MCF 10A (cell line): ENCODE measurements at regions not wholly inside any gene's neighbourhood (a gene's known extent, or its start where the extent isn't known, plus 50 kb on each side); places are given as distances from the start of the nearest gene placed in this dataset.

Source experiments
- BruUV-seq: library from RNA; stranded (reverse); fragments of 400-500 nt; replicated peaks from 2 replicates; lab custom pipeline; 2021; lab: Mats Ljungman, UMichigan
- CTCF ChIA-PET: fragments of 300-600 bp; sonication (Branson Sonifier 250); formaldehyde crosslinking; extraction: SDS; loops from one replicate; lab custom pipeline; 2021; ENCODE audit warnings: antibody characterized with exemption, inconsistent platforms; lab: Yijun Ruan, JAX
- POLR2A ChIA-PET: fragments of 300-600, 350-650 bp; sonication (Branson Sonifier 250); formaldehyde crosslinking; extraction: SDS; loops from one replicate; lab custom pipeline; 2020; ENCODE audit warnings: antibody characterized with exemption, inconsistent platforms; lab: Yijun Ruan, JAX
- DNase-seq: peaks from one replicate; pipeline ENCODE4 v3.0.0-alpha.2; 2018; ENCODE audit not compliant: unreplicated experiment
- H3K27ac Mint-ChIP-seq: one replicate; pipeline ENCODE4 v1.8.0; 2022; ENCODE audit warnings: mild to moderate bottlenecking, low read depth, mixed read lengths; ENCODE audit not compliant: unreplicated experiment
- H3K27me3 Mint-ChIP-seq: one replicate; pipeline ENCODE4 v1.8.0; 2022; ENCODE audit warnings: mixed read lengths; ENCODE audit not compliant: insufficient read depth, unreplicated experiment
- H3K36me3 Mint-ChIP-seq: one replicate; pipeline ENCODE4 v1.8.0; 2022; ENCODE audit warnings: mild to moderate bottlenecking, moderate library complexity, mixed read lengths; ENCODE audit not compliant: insufficient read depth, unreplicated experiment
- H3K4me1 Mint-ChIP-seq: one replicate; pipeline ENCODE4 v1.8.0; 2022; ENCODE audit warnings: mixed read lengths; ENCODE audit not compliant: insufficient read depth, unreplicated experiment
- H3K4me3 Mint-ChIP-seq: one replicate; pipeline ENCODE4 v1.8.0; 2022; ENCODE audit warnings: mild to moderate bottlenecking, moderate library complexity, mixed read lengths; ENCODE audit not compliant: unreplicated experiment
- H3K9me3 Mint-ChIP-seq: one replicate; pipeline ENCODE4 v1.8.0; 2022; ENCODE audit warnings: mixed read lengths; ENCODE audit not compliant: unreplicated experiment
- intact Hi-C: fragments of 100-400 bp; cut with micrococcal nuclease; formaldehyde crosslinking; loops from 2 replicates; pipeline ENCODE4 v1.14.1; 2022
- TF ChIP-seq, protein P1 (sequence below): fragments of 200-600 bp; IDR thresholded peaks from one replicate; pipeline ENCODE4 v1.8.0; 2022; ENCODE audit warnings: antibody characterized with exemption, mild to moderate bottlenecking; ENCODE audit not compliant: unreplicated experiment

DNA sequence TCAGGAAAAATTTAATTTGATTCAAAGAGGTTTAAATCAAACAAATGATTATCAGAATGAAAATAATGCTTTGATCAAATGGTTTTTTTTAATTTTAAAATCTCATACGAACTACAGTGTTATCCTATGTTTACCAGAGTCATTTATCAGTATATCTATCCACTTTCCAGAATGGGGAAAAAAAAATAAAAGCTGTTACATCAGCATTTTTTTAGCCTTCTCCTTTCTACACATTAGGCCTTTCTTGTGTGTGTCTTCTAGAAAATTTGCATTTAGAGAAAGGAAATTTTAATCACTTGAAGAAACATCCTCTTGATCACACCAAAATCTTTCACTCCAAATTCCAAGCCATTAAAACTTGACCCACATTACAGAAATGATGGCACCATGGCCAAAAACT is 608.9 kb upstream of the ID2 start:
- no TSS peak for BruUV-seq
- H3K27me3 Mint-ChIP-seq: no peaks in the 10 kb centered on the region
- H3K9me3 Mint-ChIP-seq: peaks cover 3% of the 10 kb centered on the region
- H3K4me3 Mint-ChIP-seq: no peak overlapping the region
- CTCF ChIA-PET: interaction anchor here (0.9 kb wide), 1 partner anchor 20 kb away, joined by 5 read pairs; no protein-coding TSS in a partner anchor
- POLR2A ChIA-PET: interaction anchor here (0.7 kb wide), 1 partner anchor 533 kb away, joined by 3 read pairs; no protein-coding TSS in a partner anchor
- H3K4me1 Mint-ChIP-seq: no peaks in the 10 kb centered on the region
- no peak for DNase-seq
- TF ChIP-seq, protein P1, sequence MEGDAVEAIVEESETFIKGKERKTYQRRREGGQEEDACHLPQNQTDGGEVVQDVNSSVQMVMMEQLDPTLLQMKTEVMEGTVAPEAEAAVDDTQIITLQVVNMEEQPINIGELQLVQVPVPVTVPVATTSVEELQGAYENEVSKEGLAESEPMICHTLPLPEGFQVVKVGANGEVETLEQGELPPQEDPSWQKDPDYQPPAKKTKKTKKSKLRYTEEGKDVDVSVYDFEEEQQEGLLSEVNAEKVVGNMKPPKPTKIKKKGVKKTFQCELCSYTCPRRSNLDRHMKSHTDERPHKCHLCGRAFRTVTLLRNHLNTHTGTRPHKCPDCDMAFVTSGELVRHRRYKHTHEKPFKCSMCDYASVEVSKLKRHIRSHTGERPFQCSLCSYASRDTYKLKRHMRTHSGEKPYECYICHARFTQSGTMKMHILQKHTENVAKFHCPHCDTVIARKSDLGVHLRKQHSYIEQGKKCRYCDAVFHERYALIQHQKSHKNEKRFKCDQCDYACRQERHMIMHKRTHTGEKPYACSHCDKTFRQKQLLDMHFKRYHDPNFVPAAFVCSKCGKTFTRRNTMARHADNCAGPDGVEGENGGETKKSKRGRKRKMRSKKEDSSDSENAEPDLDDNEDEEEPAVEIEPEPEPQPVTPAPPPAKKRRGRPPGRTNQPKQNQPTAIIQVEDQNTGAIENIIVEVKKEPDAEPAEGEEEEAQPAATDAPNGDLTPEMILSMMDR: no peak
- H3K36me3 Mint-ChIP-seq: no peaks in the 10 kb centered on the region
- intact Hi-C loops: loop anchor here (10.0 kb wide), 1 partner anchor 68 kb away; no protein-coding TSS in a partner anchor
- no peak overlapping the region for H3K27ac Mint-ChIP-seq

DNA sequence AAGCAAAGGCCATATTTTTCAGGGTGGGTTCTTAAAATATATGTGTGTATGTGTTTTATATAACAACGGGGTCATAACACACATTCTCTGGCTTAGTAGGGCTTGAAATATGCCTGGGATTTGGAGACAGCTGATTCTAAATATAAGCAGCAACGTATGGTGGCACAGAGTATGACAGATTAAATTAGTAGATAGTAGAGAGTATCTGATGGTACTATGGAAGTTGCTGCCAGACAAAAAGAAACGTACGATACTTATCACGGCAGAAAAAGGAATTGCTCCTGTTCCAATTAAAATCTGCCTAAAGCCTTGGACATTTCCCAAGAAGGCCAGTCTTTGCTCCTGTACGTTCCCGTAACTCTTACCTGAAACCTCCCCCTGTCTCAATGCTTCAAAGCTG is 607.9 kb upstream of the ID2 start:
- TF ChIP-seq, protein P1: no peak
- DNase-seq: no peak
- no peaks in the 10 kb centered on the region for H3K36me3 Mint-ChIP-seq
- H3K4me1 Mint-ChIP-seq: no peaks in the 10 kb centered on the region
- H3K9me3 Mint-ChIP-seq: peaks cover 10% of the 10 kb centered on the region
- no TSS peak for BruUV-seq
- H3K27me3 Mint-ChIP-seq: no peaks in the 10 kb centered on the region
- intact Hi-C loops: loop anchor here (10.0 kb wide), 1 partner anchor 69 kb away; no protein-coding TSS in a partner anchor
- no peak overlapping the region for H3K4me3 Mint-ChIP-seq
- no peak overlapping the region for H3K27ac Mint-ChIP-seq
- CTCF ChIA-PET: interaction anchor here (0.7 kb wide), 1 partner anchor 871 kb away, joined by 3 read pairs; no protein-coding TSS in a partner anchor
- POLR2A ChIA-PET: no interaction called here

DNA sequence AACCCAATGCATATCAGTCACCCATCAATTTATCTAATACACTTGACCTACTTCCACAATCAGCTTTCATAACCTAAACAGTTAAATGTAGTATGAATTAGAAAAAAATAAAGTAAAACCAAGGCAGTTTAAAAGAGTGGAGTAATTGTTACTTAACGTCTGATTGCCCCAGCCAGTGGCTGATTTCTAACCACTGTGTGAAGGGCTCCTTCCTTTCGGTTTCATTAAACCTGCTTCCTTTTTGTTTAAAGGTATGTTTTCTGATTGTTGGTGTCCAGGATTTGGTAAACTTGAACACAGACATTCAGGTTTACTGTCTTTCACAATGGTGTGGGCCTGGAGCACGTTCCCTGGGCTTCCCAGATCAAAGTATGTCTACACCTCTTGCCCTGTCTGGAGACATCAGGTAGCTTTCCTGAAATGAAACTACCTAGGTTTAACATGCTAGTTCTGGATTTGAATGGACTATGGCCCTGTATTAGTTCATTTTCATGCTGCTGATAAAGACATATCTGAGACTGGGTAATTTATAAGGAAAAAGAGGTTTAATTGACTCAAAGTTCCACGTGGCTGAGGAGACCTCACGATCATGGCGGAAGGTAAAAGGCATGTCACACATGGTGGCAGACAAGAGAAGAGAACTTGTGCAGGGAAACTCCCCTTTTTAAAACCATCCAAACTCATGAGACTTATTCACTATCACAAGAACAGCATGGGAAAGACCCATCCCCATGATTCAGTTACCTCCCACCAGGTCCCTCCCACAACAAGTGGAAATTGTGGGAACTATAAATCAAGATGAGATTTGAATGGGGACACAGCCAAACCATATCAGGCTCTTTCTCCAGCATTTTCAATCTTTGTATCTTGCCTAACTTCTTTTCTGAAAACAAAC is 605.2 kb upstream of the ID2 start:
- TF ChIP-seq, protein P1: no peak
- Mint-ChIP-seq H3K36me3 (no peaks in the 10 kb centered on the region), H3K27me3 (no peaks in the 10 kb centered on the region), H3K9me3 (peaks cover 10% of the 10 kb centered on the region), H3K4me1 (no peaks in the 10 kb centered on the region), H3K4me3 (no peak overlapping the region), H3K27ac (no peak overlapping the region)
- CTCF ChIA-PET: no interaction called here
- POLR2A ChIA-PET: no interaction called here
- no TSS peak for BruUV-seq
- intact Hi-C loops: loop anchor here (10.0 kb wide), 1 partner anchor 72 kb away; no protein-coding TSS in a partner anchor
- no peak for DNase-seq

DNA sequence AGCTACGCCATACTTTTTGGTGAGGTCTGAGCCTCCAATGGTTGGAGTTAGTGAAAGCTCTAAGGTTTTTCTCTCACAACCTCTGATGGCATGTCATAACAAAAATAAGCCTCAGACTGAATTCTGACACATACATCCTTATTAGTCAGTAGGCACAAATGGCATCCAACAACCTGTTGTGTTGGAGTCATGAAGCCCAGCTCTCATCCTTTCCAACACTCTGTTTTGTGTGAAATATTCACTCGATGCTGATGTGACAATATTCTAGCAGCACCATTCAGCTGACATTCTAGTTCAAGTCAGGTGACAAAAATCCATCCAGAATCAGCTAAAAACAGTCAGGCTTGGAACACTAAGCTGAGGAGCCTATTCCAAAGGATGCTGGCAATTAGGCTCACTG is 603.2 kb upstream of the ID2 start:
- no peak overlapping the region for H3K4me3 Mint-ChIP-seq
- intact Hi-C loops: loop anchor here (10.0 kb wide), 1 partner anchor 74 kb away; no protein-coding TSS in a partner anchor
- peaks cover 17% of the 10 kb centered on the region for H3K9me3 Mint-ChIP-seq
- BruUV-seq: no TSS peak
- ChIA-PET POLR2A (no interaction called here), CTCF (no interaction called here)
- no peaks in the 10 kb centered on the region for H3K36me3 Mint-ChIP-seq
- H3K27ac Mint-ChIP-seq: no peak overlapping the region
- no peaks in the 10 kb centered on the region for H3K27me3 Mint-ChIP-seq
- no peaks in the 10 kb centered on the region for H3K4me1 Mint-ChIP-seq
- no peak for DNase-seq
- TF ChIP-seq, protein P1: no peak
